Mucosa of descending colon (tissue), 3 donors: ENCODE measurements at regions not wholly inside any gene's neighbourhood (a gene's known extent, or its start where the extent isn't known, plus 50 kb on each side); places are given as distances from the start of the nearest gene placed in this dataset.

ENCODE experiments used
- ATAC-seq: fragments of 200-7000 bp; cut with Tn5 transposase; one replicate; pipeline ENCODE4 v1.9.1; 2020; ENCODE audit warnings: mild to moderate bottlenecking, moderate library complexity
- DNase-seq, 3 donors: peaks; one replicate each; pipeline ENCODE4 v3.0.0-alpha.2; 2020
- H3K36me3 ChIP-seq: fragments of 200-600 bp; one replicate; pipeline ENCODE4 v1.8.0; 2021; ENCODE audit warnings: low read depth, mild to moderate bottlenecking
- H3K4me1 ChIP-seq: fragments of 200-600 bp; one replicate; pipeline ENCODE4 v1.8.0; 2021; ENCODE audit warnings: low read depth, mild to moderate bottlenecking
- H3K4me3 ChIP-seq: fragments of 200-600 bp; one replicate; pipeline ENCODE4 v1.8.0; 2021; ENCODE audit warnings: mild to moderate bottlenecking
- H3K9me3 ChIP-seq: fragments of 200-600 bp; one replicate; pipeline ENCODE4 v1.8.0; 2021; ENCODE audit warnings: mild to moderate bottlenecking
- intact Hi-C, 2 donors: fragments of 100-400 bp; cut with DNase I in 1 of 2; cut with micrococcal nuclease in 1 of 2; formaldehyde crosslinking; loops; one replicate each; pipeline versions ENCODE4 v1.11.0 to v1.11.1; 2022; cut with DNase I, micrococcal nuclease
- TF ChIP-seq, protein P1 (sequence below): fragments of 200-600 bp; IDR thresholded peaks from one replicate; pipeline ENCODE4 v1.8.0; 2022; ENCODE audit warnings: antibody characterized with exemption, mild to moderate bottlenecking
- donor health status: DM: no; HTN: no; CAD: no; lungs with moderate emphysema.
- donor health status: DM: no; HTN: no; CAD: no.
- donor health status: DM: no; HTN: yes; CAD: no.

DNA sequence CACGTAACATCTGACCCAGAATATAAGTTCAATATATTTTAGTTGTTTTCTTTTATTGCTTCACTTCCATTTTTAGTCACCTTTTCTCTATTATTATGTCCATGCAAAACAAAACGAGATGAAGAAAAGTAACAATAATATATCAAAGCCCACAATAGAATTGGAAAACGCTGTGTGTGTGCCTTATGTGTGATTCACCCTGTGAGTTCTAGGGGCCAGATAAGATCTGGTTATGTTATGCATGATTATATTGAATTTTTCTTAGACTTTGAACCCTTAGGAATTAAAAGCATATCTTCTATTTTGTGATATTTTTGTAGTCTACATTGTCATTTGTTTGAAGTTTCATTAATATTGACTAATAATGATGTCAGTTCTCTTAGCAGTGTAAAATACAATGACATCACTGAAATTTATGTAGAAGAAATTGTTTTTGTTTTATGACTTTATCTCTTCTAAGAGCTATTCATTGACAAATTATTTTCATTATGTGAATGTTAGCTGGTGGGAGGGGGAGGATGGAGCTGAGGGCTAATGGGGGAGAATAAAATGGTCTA lies 243.6 kb downstream of the TFAP2B start:
- DNase-seq (no peak), ATAC-seq (no peak)
- H3K4me1 ChIP-seq = no peaks in the 10 kb centered on the region
- intact Hi-C loops = no loop called here
- TF ChIP-seq, protein P1, sequence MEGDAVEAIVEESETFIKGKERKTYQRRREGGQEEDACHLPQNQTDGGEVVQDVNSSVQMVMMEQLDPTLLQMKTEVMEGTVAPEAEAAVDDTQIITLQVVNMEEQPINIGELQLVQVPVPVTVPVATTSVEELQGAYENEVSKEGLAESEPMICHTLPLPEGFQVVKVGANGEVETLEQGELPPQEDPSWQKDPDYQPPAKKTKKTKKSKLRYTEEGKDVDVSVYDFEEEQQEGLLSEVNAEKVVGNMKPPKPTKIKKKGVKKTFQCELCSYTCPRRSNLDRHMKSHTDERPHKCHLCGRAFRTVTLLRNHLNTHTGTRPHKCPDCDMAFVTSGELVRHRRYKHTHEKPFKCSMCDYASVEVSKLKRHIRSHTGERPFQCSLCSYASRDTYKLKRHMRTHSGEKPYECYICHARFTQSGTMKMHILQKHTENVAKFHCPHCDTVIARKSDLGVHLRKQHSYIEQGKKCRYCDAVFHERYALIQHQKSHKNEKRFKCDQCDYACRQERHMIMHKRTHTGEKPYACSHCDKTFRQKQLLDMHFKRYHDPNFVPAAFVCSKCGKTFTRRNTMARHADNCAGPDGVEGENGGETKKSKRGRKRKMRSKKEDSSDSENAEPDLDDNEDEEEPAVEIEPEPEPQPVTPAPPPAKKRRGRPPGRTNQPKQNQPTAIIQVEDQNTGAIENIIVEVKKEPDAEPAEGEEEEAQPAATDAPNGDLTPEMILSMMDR = no peak
- no peak overlapping the region for H3K4me3 ChIP-seq
- no peaks in the 10 kb centered on the region for H3K36me3 ChIP-seq
- no peaks in the 10 kb centered on the region for H3K9me3 ChIP-seq

DNA sequence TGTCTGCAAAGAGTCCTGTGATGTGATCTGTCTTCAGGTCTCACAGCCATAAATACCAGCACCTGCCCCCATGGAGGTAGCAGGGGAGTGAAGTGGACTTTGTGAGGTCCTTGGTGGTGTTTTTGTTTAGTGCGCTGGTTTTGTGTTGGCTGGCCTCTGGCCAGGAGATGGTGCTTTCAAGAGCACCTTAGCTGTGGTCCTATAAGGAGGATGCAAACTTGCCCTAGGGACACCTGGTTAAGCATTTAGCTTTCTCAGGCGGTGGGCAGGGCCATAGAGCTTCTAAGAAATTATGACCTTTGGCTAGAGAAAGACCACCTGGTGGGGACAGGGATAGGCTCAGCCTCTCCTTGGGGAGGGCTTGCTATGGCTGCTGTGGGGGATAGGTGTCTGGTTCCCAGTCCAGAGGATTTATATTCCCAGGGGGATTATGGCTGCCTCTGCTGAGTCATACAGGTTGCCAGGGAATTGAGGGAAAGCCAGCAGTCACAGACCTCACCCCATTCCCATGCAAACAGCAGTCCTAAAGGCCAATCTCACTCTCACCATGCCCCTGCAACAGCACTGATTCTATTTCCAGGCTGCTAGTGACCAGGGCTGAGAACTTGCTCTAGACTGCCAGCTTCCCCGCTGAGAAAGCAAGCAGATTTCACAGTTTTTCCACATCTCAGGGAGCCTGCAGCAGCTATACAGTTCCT lies 259.3 kb downstream of the TFAP2B start:
- no peaks in the 10 kb centered on the region for H3K36me3 ChIP-seq
- no peaks in the 10 kb centered on the region for H3K9me3 ChIP-seq

DNA sequence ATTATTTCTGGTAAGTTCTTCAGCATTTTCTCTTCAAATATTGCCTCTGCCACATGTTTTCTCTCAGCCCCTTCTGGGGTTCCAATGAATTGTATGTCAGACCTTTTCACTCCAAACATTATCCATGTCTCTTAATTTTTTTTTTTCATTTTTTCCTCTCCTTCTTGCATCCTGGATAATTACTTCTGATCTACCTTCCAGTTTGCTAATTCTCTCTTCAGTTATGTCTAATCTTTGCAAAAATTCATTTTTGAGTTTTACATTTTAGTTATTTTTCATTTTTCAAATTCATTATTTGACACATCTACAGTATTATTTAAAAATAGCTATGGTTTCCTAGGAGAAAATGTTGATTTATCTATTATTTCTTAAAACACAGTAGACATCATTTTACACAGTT lies 271.7 kb downstream of the TFAP2B start:
- DNase-seq = no peak
- Histone ChIP-seq H3K36me3 (no peaks in the 10 kb centered on the region), H3K4me3 (no peak overlapping the region), H3K9me3 (no peaks in the 10 kb centered on the region), H3K4me1 (no peaks in the 10 kb centered on the region)
- no peak for ATAC-seq
- TF ChIP-seq, protein P1 = no peak
- intact Hi-C loops = no loop called here

More for the DNA sequence above, 259.3 kb downstream of the TFAP2B start:
- intact Hi-C loops = no loop called here
- Histone ChIP-seq H3K4me3 (no peak overlapping the region), H3K4me1 (no peaks in the 10 kb centered on the region)
- ATAC-seq (no peak), DNase-seq (no peak)
- TF ChIP-seq, protein P1 = no peak

DNA sequence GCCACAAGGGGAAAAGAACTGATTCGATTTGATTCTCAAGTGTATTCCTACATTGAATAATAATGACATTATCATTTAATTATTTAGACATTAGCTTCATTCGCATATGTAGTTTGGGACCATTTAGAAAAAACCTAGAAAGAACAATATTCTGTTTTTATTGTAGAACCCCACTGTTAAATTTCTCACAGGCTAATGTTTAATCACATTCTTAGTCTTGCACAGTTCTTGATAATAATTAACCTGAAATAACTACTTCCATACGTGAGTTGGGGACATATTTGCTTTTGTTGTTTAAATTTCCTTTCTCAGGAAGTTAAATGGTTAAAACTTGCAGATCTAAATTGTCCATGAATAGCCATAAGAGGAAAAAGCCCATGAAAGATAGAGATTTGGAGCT lies 275.2 kb downstream of the TFAP2B start:
- Histone ChIP-seq H3K36me3 (no peaks in the 10 kb centered on the region), H3K9me3 (no peaks in the 10 kb centered on the region), H3K4me3 (no peak overlapping the region), H3K4me1 (no peaks in the 10 kb centered on the region)
- ATAC-seq (no peak), DNase-seq (no peak)
- intact Hi-C loops = no loop called here
- TF ChIP-seq, protein P1 = no peak

DNA sequence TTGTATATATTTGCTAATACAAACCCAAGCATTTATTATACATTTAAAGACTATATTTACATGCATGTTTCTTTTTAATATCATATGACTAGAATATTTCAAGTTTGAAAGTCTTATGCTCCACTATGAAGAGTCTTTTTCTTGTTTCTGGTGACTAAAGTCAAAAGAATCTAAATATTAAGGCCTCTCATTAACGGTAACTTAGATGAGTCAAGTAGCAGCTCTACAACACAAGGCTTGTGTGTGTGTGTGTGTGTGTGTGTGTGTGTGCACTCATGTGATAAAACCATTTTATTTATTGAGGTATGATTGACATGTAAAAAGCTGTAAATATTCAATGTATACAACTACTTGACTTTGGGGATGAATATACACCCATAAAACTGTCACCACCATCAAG lies 275.6 kb downstream of the TFAP2B start:
- no peaks in the 10 kb centered on the region for H3K4me1 ChIP-seq
- H3K9me3 ChIP-seq = no peaks in the 10 kb centered on the region
- ATAC-seq = no peak
- H3K4me3 ChIP-seq = no peak overlapping the region
- TF ChIP-seq, protein P1 = no peak
- no peaks in the 10 kb centered on the region for H3K36me3 ChIP-seq
- intact Hi-C loops = no loop called here
- no peak for DNase-seq
